COR-L47 (cell line): ENCODE measurements at regions not wholly inside any gene's neighbourhood (a gene's known extent, or its start where the extent isn't known, plus 50 kb on each side); places are given as distances from the start of the nearest gene placed in this dataset.
A peak's percentile ranks its signal among the peaks of the same experiment; 100 is the strongest.

Source experiments
- DNase-seq: peaks from one replicate; lab custom pipeline; 2025; lab: John Stamatoyannopoulos, UW

GRCh38 chr2:147792966-147793617 lies 51.7 kb upstream of the ACVR2A start:
- no peak for DNase-seq

- no peak for DNase-seq
These were observed 54.2 kb upstream of the ACVR2A start for GRCh38 chr2:147790580-147790979.

GRCh38 chr2:147789720-147790119 lies 55.1 kb upstream of the ACVR2A start:
- DNase-seq, result no peak

- DNase-seq, result no peak
These were observed 55.5 kb upstream of the ACVR2A start for GRCh38 chr2:147789287-147789686.

- no peak for DNase-seq
These were observed 62.5 kb upstream of the ACVR2A start for GRCh38 chr2:147782141-147782930.

GRCh38 chr2:147779440-147779839 lies 65.4 kb upstream of the ACVR2A start:
- DNase-seq, result no peak

GRCh38 chr2:147777394-147777793 lies 67.4 kb upstream of the ACVR2A start:
- DNase-seq, result no peak

- DNase-seq, result no peak
These were observed 70.0 kb upstream of the ACVR2A start for GRCh38 chr2:147774805-147775204.

- DNase-seq, result no peak
These were observed 71.3 kb upstream of the ACVR2A start for GRCh38 chr2:147773479-147773878.

- DNase-seq, result no peak
These were observed 72.0 kb upstream of the ACVR2A start for GRCh38 chr2:147772781-147773180.

- DNase-seq, result no peak
These were observed 81.0 kb upstream of the ACVR2A start for GRCh38 chr2:147763861-147764260.

GRCh38 chr2:147760984-147761383 lies 83.8 kb upstream of the ACVR2A start:
- no peak for DNase-seq

- DNase-seq, result no peak
These were observed 85.3 kb upstream of the ACVR2A start for GRCh38 chr2:147759536-147759935.

GRCh38 chr2:147758821-147759220 lies 86.0 kb upstream of the ACVR2A start:
- DNase-seq, result no peak

GRCh38 chr2:147756069-147756468 lies 88.8 kb upstream of the ACVR2A start:
- DNase-seq, result peak; percentile 44

GRCh38 chr2:147740211-147740927 lies 104.5 kb upstream of the ACVR2A start:
- DNase-seq, result no peak

GRCh38 chr2:147739508-147739907 lies 105.3 kb upstream of the ACVR2A start:
- DNase-seq, result no peak

GRCh38 chr2:147718831-147719230 lies 126.0 kb upstream of the ACVR2A start:
- DNase-seq, result no peak

GRCh38 chr2:147716906-147717305 lies 127.9 kb upstream of the ACVR2A start:
- DNase-seq, result no peak

GRCh38 chr2:147715807-147716206 lies 129.0 kb upstream of the ACVR2A start:
- DNase-seq, result no peak

- no peak for DNase-seq
These were observed 130.2 kb upstream of the ACVR2A start for GRCh38 chr2:147714582-147714981.

GRCh38 chr2:147713349-147713748 lies 131.5 kb upstream of the ACVR2A start:
- DNase-seq, result no peak

- no peak for DNase-seq
These were observed 132.8 kb upstream of the ACVR2A start for GRCh38 chr2:147712051-147712450.
